Fibroblast of skin of left quadriceps (primary cell): ENCODE measurements at regions not wholly inside any gene's neighbourhood (a gene's known extent, or its start where the extent isn't known, plus 50 kb on each side); places are given as distances from the start of the nearest gene placed in this dataset.
"Not testable (repeated sequence)": the region's sequence is repeated elsewhere in the genome, so short reads cannot be mapped to it uniquely, and the experiment has no call there.

Experiments used
- DNase-seq, 2 experiments: peaks; one replicate each; pipeline ENCODE4 v3.0.0-alpha.2; 2013; ENCODE audit warnings: low read depth in 2 of 2

DNA sequence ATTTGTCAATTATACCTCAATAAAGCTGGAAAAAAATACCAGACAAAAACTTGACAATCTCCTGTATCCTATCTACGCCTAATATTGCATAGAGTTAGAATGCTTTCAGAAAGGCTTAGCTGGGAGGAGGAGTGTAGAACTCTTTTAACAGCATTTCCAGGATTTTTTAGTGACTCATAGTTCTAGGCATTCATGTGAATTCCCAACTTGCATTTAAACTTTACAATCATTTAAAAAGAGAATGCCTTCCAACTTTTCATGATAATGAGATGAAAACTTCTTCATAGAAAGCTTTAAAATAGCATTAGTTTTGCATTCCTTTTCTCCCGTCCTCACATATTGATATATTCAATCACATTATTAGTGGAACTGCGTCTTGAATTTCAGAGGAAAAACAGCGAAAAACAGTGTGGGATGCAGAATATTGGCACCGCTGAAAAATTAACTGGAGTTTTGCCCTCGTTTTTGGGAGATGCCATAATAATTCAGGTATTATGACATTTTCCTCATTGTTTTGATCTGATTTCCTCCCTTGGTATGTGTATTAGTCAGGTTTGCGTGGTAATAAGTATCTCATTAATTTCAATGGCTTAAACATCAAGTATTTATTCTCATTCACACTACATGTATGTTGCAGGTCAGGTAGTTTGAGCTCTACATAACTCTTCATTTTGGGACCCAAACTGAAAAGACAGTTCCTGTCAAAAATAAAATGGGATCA is 293.2 kb upstream of the FIGN start:
- peak; percentile 60 to 61 for DNase-seq

DNA sequence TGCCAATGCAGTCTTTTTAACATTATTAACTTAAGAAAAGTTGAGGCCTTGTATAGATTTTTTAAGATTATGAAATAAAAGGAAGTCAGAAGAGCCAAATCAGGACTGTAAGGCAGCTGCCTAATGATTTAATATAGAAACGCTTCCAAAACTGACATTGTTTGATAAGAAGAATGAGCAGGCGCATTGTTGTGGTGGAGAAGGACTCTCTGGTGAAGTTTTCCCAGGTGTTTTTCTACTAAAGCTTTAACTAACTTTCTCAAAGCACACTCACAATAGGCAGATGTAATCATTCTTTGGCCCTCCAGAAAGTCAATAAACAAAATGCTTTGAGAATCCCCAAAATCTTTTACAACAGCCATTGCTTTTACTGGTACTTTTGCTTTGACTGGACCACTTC is 288.6 kb upstream of the FIGN start:
- DNase-seq, result no peak

GRCh38 chr2:164023896-164024295 is 288.1 kb upstream of the FIGN start:
- DNase-seq, result no peak

DNA sequence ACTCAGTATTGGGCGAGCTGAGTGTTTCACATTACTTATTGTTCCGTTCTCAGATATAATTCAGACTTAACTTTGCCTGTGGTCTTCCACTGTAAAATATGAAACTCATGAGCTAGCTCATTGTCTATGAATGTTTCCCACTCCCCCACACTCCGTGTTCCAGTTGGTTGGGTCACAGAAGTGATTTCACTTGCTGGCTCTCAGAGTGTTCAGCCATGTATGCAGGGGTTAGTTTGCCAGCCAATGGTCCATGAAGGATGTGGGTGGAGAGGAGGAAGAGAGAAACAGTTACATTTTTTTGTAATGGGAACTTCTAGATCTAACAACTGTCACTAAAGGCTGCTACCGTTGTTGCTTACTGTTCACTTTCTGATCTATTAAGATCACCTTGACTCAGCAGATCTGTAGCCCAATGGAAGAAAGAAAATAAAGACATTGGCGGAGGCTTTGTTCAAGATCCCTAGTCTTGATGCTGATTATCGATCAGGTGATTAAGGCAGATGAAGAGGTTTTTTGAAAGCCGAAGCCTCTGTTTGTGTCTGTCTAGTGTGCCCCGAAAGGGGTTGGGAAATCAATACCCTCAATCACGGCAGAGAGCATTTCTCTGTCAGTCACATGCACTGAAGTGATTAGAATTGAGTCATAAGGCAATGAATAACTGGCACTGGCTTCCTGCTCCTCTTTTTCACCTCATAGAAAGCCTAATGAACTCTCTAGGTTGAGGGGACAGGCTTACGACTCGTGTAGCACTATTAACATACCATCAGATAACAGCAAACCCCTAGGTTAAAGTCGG is 279.7 kb upstream of the FIGN start:
- no peak for DNase-seq

- DNase-seq, result no peak
Measured at GRCh38 chr2:164014791-164015190, 279.0 kb upstream of the FIGN start.

- DNase-seq, result no peak
Measured at GRCh38 chr2:164014068-164014731, 278.4 kb upstream of the FIGN start.

DNA sequence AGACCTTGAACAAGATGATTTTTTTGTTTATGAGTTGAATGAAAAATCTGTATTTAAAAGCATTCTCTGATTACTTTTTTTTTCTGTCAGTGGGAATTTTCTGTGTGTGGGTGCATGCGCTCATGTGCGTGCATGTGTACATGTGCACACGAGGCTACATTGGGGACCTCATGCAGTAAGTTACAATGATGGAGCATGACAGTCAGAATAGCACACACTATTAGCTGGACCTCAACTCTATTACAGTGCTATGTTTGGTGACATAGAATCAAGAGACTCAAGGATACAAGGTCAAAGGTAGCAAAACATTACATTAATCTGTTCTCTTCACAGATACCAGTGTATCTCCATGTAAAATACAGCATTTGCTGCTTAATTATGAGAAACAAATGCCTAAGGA is 276.8 kb upstream of the FIGN start:
- DNase-seq, result no peak

- DNase-seq, result no peak
Measured at GRCh38 chr2:164009756-164010337, 274.0 kb upstream of the FIGN start.

- no peak for DNase-seq
Measured at GRCh38 chr2:164008752-164009151, 272.9 kb upstream of the FIGN start.

- DNase-seq, result no peak
Measured at GRCh38 chr2:164006704-164007103, 270.9 kb upstream of the FIGN start.

GRCh38 chr2:164000176-164000575 is 264.4 kb upstream of the FIGN start:
- DNase-seq, result peak; percentile 48 to 55

GRCh38 chr2:163997466-163997865 is 261.7 kb upstream of the FIGN start:
- no peak for DNase-seq

DNA sequence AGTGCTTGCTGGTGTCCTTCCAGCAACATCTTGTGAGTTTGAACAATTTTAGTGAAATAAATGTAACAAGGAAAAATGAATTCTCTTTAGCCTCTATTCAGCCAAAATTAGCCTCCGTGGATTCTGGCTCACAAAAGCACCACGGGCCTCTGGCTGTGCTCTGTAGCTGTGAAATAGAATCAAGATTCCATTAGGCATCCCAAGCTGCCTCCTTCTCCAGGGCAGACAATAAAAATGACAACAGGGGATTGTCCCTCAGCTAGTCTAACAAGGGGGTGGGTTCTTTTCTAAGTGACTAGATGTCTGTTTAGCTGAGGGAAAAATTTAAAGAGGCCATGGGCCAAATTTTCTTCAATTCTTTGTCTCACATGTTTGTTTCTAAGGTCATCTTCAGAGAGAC is 254.7 kb upstream of the FIGN start:
- no peak for DNase-seq

- DNase-seq, result no peak
Measured at GRCh38 chr2:163990101-163990500, 254.3 kb upstream of the FIGN start.

GRCh38 chr2:163987175-163987940 is 251.6 kb upstream of the FIGN start:
- DNase-seq, result no peak

DNA sequence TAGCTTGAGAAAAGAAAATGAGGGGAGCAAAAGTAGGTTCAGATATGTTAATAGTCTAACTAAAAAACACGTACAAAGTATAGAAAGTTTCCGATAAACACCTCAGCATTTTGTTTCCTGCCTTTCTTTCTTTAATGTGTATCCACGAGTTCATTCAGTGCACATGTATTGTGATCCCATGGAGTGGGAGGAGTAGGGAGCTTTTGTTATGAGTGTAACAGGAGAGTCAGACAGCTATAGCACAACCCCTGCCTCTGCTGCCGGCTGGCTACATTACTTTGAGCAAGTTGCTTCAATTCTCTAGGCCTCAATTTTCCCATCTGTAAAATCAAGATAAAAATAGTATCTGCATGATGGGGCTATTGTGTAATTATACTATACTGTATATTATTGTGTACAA is 249.2 kb upstream of the FIGN start:
- no peak for DNase-seq

GRCh38 chr2:163983911-163984310 is 248.1 kb upstream of the FIGN start:
- DNase-seq, result no peak

GRCh38 chr2:163982938-163983337 is 247.1 kb upstream of the FIGN start:
- DNase-seq, result no peak

- DNase-seq, result no peak
Measured at GRCh38 chr2:163974766-163975165, 239.0 kb upstream of the FIGN start.

GRCh38 chr2:163970058-163970813 is 234.4 kb upstream of the FIGN start:
- DNase-seq, result no peak

- DNase-seq, result not testable (repeated sequence)
Measured at GRCh38 chr2:163964278-163964677, 228.5 kb upstream of the FIGN start.
